ENCODE measurements at regions not wholly inside any gene's neighbourhood (a gene's known extent, or its start where the extent isn't known, plus 50 kb on each side); places are given as distances from the start of the nearest gene placed in this dataset.

DNA sequence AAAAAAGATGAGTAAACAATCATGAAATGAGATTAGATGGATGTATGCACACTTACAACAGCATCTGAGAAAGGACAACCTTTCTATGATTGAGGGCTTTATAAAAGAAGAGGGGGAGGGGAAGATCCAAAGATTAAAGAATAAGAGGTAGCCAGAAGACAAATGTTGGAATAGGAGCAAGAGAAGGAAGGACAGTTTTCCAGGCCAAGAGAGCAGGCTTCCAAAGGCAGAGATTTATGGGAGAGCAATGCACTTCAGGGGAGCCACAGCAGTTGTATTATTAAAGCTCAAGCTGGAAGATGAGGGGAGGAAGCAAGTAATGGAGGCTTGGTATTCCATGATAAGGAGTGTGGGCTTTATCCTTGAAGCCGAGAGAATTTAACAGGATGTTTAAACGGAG is 110.3 kb upstream of the PTPN13 start:
- intact Hi-C loops (cut with DNase I; ENCODE audit: low total_unique reads) (no loop called here), in situ Hi-C loops (cut with MboI; ENCODE audit: low sequenced_read_pairs in 4 of 4) (no loop called here)
- TF ChIP-seq, protein P1, sequence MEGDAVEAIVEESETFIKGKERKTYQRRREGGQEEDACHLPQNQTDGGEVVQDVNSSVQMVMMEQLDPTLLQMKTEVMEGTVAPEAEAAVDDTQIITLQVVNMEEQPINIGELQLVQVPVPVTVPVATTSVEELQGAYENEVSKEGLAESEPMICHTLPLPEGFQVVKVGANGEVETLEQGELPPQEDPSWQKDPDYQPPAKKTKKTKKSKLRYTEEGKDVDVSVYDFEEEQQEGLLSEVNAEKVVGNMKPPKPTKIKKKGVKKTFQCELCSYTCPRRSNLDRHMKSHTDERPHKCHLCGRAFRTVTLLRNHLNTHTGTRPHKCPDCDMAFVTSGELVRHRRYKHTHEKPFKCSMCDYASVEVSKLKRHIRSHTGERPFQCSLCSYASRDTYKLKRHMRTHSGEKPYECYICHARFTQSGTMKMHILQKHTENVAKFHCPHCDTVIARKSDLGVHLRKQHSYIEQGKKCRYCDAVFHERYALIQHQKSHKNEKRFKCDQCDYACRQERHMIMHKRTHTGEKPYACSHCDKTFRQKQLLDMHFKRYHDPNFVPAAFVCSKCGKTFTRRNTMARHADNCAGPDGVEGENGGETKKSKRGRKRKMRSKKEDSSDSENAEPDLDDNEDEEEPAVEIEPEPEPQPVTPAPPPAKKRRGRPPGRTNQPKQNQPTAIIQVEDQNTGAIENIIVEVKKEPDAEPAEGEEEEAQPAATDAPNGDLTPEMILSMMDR (IDR thresholded peaks at IDR 0.05 in 4 of 5, conservative IDR thresholded peaks at IDR 0.05 in 1 of 5) = no peak
- no peak for TF ChIP-seq POLR2A (IDR thresholded peaks at IDR 0.05)
- no peaks in the 10 kb centered on the region for H3K4me1 ChIP-seq
- DNase-seq = no peak
- no peaks in the 10 kb centered on the region for H3K27me3 ChIP-seq
- no peak overlapping the region for H3K27ac ChIP-seq
- no peaks in the 10 kb centered on the region for H3K36me3 ChIP-seq
- H3K9me3 ChIP-seq = no peaks in the 10 kb centered on the region
- H3K4me3 ChIP-seq = no peak overlapping the region
- no peak for ATAC-seq

DNA sequence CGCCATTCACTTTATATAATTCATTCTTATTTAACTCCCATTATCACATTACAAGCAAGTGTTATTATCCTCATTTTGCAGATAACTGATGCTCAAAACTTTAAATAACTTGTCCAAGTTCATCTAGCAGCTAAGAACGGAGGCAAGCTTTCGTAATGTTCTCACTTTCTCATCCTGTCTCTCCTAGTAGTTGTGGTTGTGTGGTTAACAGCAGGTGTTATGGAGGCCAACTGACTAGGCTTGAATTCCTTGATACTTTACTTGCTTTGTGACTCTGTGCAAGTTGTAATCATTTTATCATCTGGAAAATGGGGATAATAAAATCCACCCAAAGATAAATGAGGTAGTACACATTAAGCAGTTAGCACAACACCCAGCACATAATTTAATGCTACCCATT is 109.9 kb upstream of the PTPN13 start:
- no peaks in the 10 kb centered on the region for H3K27me3 ChIP-seq
- ATAC-seq (no peak), DNase-seq (no peak)
- in situ Hi-C loops (cut with MboI; ENCODE audit: low sequenced_read_pairs in 4 of 4) = no loop called here
- H3K27ac ChIP-seq = no peak overlapping the region
- intact Hi-C loops (cut with DNase I; ENCODE audit: low total_unique reads) = no loop called here
- no peaks in the 10 kb centered on the region for H3K4me1 ChIP-seq
- TF ChIP-seq, protein P1 (IDR thresholded peaks at IDR 0.05 in 4 of 5, conservative IDR thresholded peaks at IDR 0.05 in 1 of 5) = no peak
- TF ChIP-seq POLR2A (IDR thresholded peaks at IDR 0.05) = no peak
- no peak overlapping the region for H3K4me3 ChIP-seq
- no peaks in the 10 kb centered on the region for H3K9me3 ChIP-seq
- H3K36me3 ChIP-seq = no peaks in the 10 kb centered on the region

DNA sequence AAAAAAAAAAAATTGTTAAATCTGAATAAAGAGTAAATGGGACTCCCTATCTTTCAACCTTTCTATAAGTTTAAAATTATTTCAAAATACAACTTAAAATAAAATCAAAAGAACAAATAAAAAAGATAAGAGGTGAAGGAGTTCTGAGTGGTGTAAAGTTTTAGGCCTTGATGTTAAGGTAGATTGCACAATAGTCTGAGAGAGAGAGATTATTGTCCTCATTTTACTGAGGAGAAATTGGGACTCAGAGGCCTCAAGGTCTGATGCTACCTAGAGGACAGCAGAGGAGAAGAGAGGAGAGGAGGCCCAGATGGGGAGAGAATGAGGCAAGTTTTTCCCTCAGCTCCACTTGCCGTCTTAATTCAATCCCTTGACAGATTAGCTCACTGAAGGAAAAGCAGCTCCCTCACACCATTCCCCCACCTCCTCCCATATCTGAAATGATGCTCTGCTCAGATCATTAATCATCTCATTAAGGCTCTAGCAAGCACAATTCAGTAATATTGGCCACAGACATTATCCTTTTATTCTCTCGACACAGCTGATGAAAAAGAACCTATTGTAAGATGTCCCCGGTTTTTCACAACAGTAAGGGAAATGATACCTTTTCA is 106.3 kb upstream of the PTPN13 start:
- no peak for ATAC-seq
- H3K36me3 ChIP-seq = no peaks in the 10 kb centered on the region
- H3K4me3 ChIP-seq = no peak overlapping the region
- no peaks in the 10 kb centered on the region for H3K4me1 ChIP-seq
- no peak for TF ChIP-seq POLR2A (IDR thresholded peaks at IDR 0.05)
- TF ChIP-seq, protein P1 (IDR thresholded peaks at IDR 0.05 in 4 of 5, conservative IDR thresholded peaks at IDR 0.05 in 1 of 5) = no peak
- H3K27ac ChIP-seq = no peak overlapping the region
- no peaks in the 10 kb centered on the region for H3K27me3 ChIP-seq
- no peak for DNase-seq
- no peaks in the 10 kb centered on the region for H3K9me3 ChIP-seq
- in situ Hi-C loops (cut with MboI; ENCODE audit: low sequenced_read_pairs in 4 of 4) = no loop called here
- intact Hi-C loops (cut with DNase I; ENCODE audit: low total_unique reads) = no loop called here

DNA sequence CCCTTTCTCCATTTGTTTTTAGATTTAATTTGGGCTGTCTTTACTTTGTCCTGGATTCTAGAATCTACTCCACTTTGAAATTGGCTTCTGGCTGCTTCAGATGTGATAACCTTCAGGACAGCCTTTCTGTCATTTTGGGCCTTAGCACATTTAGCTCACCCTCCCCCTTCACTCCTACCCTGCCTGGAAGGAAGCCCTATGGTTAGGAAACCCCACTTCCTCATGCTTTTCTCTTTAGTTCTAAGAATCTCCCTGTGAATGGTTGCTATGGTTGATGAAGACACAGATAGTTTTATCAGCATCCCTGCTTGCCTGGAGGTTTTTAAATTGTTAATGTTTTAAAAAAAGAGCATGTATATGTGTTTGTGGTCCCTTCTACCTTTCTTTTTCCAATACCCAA is 100.7 kb upstream of the PTPN13 start:
- Histone ChIP-seq H3K36me3 (no peaks in the 10 kb centered on the region), H3K27me3 (no peaks in the 10 kb centered on the region), H3K4me3 (no peak overlapping the region), H3K4me1 (peaks cover 8 to 13% of the 10 kb centered on the region in 2 donors), H3K9me3 (no peaks in the 10 kb centered on the region), H3K27ac (no peak overlapping the region)
- no peak for TF ChIP-seq POLR2A (IDR thresholded peaks at IDR 0.05)
- TF ChIP-seq, protein P1 (IDR thresholded peaks at IDR 0.05 in 4 of 5, conservative IDR thresholded peaks at IDR 0.05 in 1 of 5) = no peak
- no peak for DNase-seq
- ATAC-seq = no peak
- intact Hi-C loops (cut with DNase I; ENCODE audit: low total_unique reads) (loop anchor here (5.0 kb wide), 1 partner anchor 594 kb away; no protein-coding TSS in a partner anchor), in situ Hi-C loops (cut with MboI; ENCODE audit: low sequenced_read_pairs in 4 of 4) (no loop called here)
